ENCODE measurements at regions not wholly inside any gene's neighbourhood (a gene's known extent, or its start where the extent isn't known, plus 50 kb on each side); places are given as distances from the start of the nearest gene placed in this dataset.

- TF ChIP-seq CTCF (conservative IDR thresholded peaks at IDR 0.05; ENCODE audit: low read depth, low read length) (no peak), EZH2 (IDR thresholded peaks at IDR 0.05; ENCODE audit: low read length, unreplicated experiment) (no peak), EZH2phosphoT487 (IDR thresholded peaks at IDR 0.05; ENCODE audit: borderline replicate concordance, low read length) (no peak)
Observed at GRCh38 chr7:68556537-68556936, 1041.7 kb upstream of the AUTS2 start.
